ENCODE measurements at regions not wholly inside any gene's neighbourhood (a gene's known extent, or its start where the extent isn't known, plus 50 kb on each side); places are given as distances from the start of the nearest gene placed in this dataset.

GRCh38 chr10:105644978-105645377 is 1003.9 kb downstream of the SORCS3 start:
- TF ChIP-seq POLR2A (IDR thresholded peaks at IDR 0.05) (no peak), CTCF (IDR thresholded peaks at IDR 0.05 in 8 of 11, conservative IDR thresholded peaks at IDR 0.05 in 3 of 11) (no peak)

Measured in spleen (tissue), 7 donors.